T-cell (primary cell): ENCODE measurements at regions not wholly inside any gene's neighbourhood (a gene's known extent, or its start where the extent isn't known, plus 50 kb on each side); places are given as distances from the start of the nearest gene placed in this dataset.

Experiments used
- ATAC-seq, 4 experiments: fragments of 200-7000 bp in 3 of 4; fragments of 150-1000 bp in 1 of 4; cut with Tn5 transposase; replicated peaks in 1 of 4; 1 replicate in 3 of 4; 2 replicates in 1 of 4; pipeline ENCODE4 v1.10.0; 2021; ENCODE audit warnings: moderate library complexity in 3 of 4, mild to moderate bottlenecking in 2 of 4, moderate number of reproducible peaks in 1 of 4
- CTCF ChIA-PET, 2 donors: fragments of 300-600 bp; sonication (Branson Sonifier 250); formaldehyde crosslinking; loops; one replicate each; lab custom pipeline; 2022; ENCODE audit warnings: antibody characterized with exemption in 2 of 2; lab: Charles Lee
- POLR2A ChIA-PET, 2 donors: fragments of 300-600 bp; sonication (Branson Sonifier 250); formaldehyde crosslinking; loops; one replicate each; lab custom pipeline; 2022; ENCODE audit warnings: antibody characterized with exemption in 2 of 2; lab: Charles Lee
- DNase-seq, 35 experiments: peaks; one replicate each; pipeline versions ENCODE4 v3.0.0 to v3.0.0-alpha.2; 2013 to 2023
- H3K27ac ChIP-seq: one replicate; pipeline ENCODE4 v1.5.1; 2013; ENCODE audit warnings: low read length
- H3K27me3 ChIP-seq, 2 experiments: replicated peaks in 1 of 2; 1 replicate in 1 of 2; 2 replicates in 1 of 2; pipeline versions ENCODE4 v1.6.1 to v1.7.0; 2013; ENCODE audit warnings: low read length in 1 of 2, mixed read lengths in 1 of 2; ENCODE audit not compliant: control insufficient read depth in 2 of 2, insufficient read depth in 2 of 2; ENCODE audit errors: extremely low read depth in 1 of 2
- H3K36me3 ChIP-seq, 2 donors: 1 replicate in 1 of 2; 2 replicates in 1 of 2; pipeline versions ENCODE4 v1.6.1 to v1.7.0; 2013; ENCODE audit warnings: low read length in 1 of 2; ENCODE audit not compliant: control insufficient read depth in 2 of 2, insufficient read depth in 1 of 2; ENCODE audit errors: extremely low read depth in 1 of 2
- H3K4me1 ChIP-seq, 2 experiments: 1 replicate in 1 of 2; 2 replicates in 1 of 2; pipeline versions ENCODE4 v1.6.1 to v1.7.0; 2013; ENCODE audit warnings: low read length in 2 of 2, mixed read lengths in 1 of 2; ENCODE audit not compliant: insufficient read depth in 2 of 2, control insufficient read depth in 1 of 2; ENCODE audit errors: extremely low read depth in 1 of 2
- H3K4me3 ChIP-seq, 2 donors: 1 replicate in 1 of 2; 2 replicates in 1 of 2; pipeline versions ENCODE4 v1.5.1 to v1.7.0; 2013; ENCODE audit warnings: mild to moderate bottlenecking in 2 of 2, low read length in 1 of 2, moderate library complexity in 1 of 2; ENCODE audit not compliant: control insufficient read depth in 1 of 2; ENCODE audit errors: extremely low read depth in 1 of 2
- H3K9me3 ChIP-seq: 2 replicates; pipeline ENCODE4 v1.7.0; 2013
- H3K27ac Mint-ChIP-seq, 2 donors: one replicate each; pipeline ENCODE4 v1.8.0; 2020 to 2021; ENCODE audit warnings: mild to moderate bottlenecking in 2 of 2, mixed read lengths in 2 of 2
- H3K27me3 Mint-ChIP-seq, 2 donors: one replicate each; pipeline ENCODE4 v1.8.0; 2021 to 2022; ENCODE audit warnings: mixed read lengths in 2 of 2
- H3K36me3 Mint-ChIP-seq: one replicate; pipeline ENCODE4 v1.8.0; 2021; ENCODE audit warnings: mixed read lengths
- H3K4me1 Mint-ChIP-seq, 3 donors: one replicate each; pipeline ENCODE4 v1.8.0; 2020 to 2022; ENCODE audit warnings: mixed read lengths in 3 of 3, mild to moderate bottlenecking in 1 of 3
- H3K4me3 Mint-ChIP-seq, 3 donors: one replicate each; pipeline ENCODE4 v1.8.0; 2020 to 2022; ENCODE audit warnings: mild to moderate bottlenecking in 3 of 3, mixed read lengths in 3 of 3, moderate library complexity in 3 of 3
- H3K9me3 Mint-ChIP-seq, 3 donors: one replicate each; pipeline ENCODE4 v1.8.0; 2020 to 2022; ENCODE audit warnings: mixed read lengths in 3 of 3
- WGBS: methylation state at CpG from one replicate; pipeline ENCODE4 v1.1.5; 2013; ENCODE audit warnings: missing lambda C conversion rate; ENCODE audit not compliant: insufficient coverage; 5-methylcytosine and 5-hydroxymethylcytosine counted together

DNA sequence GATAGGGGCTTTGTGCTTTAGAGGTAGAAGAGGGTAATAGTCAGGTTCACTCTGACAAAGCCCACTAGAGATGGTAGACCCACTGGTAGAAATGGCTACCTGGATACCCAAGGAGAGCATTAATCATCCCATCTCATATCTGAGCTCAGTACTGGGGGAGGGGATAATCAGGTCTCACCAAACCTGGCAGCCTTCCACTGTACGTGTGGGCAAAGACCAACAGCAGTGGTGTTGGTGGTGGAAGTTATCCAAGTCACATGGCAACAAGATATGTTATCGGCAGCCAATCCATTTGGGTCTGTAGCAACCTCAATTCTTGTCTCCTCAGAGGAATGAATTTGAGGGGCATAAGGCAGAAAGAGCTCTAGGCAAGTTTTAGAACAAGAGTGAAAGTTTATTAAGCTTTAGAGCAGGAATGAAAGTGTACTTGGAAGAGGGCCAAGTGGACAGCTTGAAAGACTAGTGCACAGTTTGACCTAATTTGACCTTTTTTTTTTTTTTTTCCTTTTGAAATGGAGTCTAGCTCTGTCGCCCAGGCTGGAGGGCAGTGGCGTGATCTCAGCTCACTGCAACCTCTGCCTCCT is 67.0 kb upstream of the CXCL13 start:
- ChIA-PET CTCF (no interaction called here), POLR2A (interaction anchor here in 1 of 2 donors (0.6 kb wide), 1 partner anchor 13 kb away, joined by 3 read pairs; no protein-coding TSS in a partner anchor)
- Histone ChIP-seq H3K36me3 (no peaks in the 10 kb centered on the region), H3K9me3 (no peaks in the 10 kb centered on the region), H3K4me1 (no peaks in the 10 kb centered on the region), H3K27ac (no peak overlapping the region), H3K4me3 (no peak overlapping the region), H3K27me3 (peaks cover 0 to 5% of the 10 kb centered on the region in 2 experiments)
- peaks cover 7 to 12% of the 10 kb centered on the region in 2 donors for H3K27me3 Mint-ChIP-seq
- DNase-seq, result no peak
- 67% methylated on average over 2 of the region's 4 CpGs for WGBS
- H3K4me1 Mint-ChIP-seq, result peaks cover 0 to 6% (median 5%) of the 10 kb centered on the region in 3 donors
- no peaks in the 10 kb centered on the region for H3K36me3 Mint-ChIP-seq
- H3K9me3 Mint-ChIP-seq, result peaks cover 3 to 8% (median 8%) of the 10 kb centered on the region in 3 donors
- no peak overlapping the region for H3K27ac Mint-ChIP-seq
- H3K4me3 Mint-ChIP-seq, result no peak overlapping the region
- ATAC-seq, result no peak
